ENCODE measurements at regions not wholly inside any gene's neighbourhood (a gene's known extent, or its start where the extent isn't known, plus 50 kb on each side); places are given as distances from the start of the nearest gene placed in this dataset.

DNA sequence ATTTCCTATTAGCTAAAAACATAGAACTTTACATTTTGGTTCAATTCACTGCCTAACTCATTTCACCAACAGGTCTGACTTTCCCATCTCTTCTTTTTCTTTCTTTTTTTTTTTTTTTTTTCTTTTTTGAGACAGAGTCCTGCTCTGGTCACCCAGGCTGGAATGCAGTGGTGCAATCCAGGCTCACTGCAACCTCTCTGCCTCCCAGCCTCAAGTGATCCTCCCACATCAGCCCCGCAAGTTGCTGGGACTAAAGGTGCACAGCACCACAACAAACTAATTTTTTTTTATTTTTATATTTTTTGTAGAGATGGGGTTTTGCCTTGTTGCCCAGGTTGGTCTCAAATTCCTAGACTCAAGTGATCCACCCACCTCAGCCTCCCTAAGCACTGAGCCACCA is 57.8 kb upstream of the HNRNPA3 start:
- CTCF ChIA-PET = no interaction called here
- DNase-seq (ENCODE audit: extremely low spot score) = no peak
- TF ChIP-seq SP1 (IDR thresholded peaks at IDR 0.05) = no peak
- no peak for TF ChIP-seq SUZ12 (IDR thresholded peaks at IDR 0.05)
- no peak for TF ChIP-seq LEF1 (IDR thresholded peaks at IDR 0.05; ENCODE audit: borderline replicate concordance)
- 0 out of 2 replicates have a peak, but pooled peaks have one; percentile 7 for TF ChIP-seq ZNF384 (IDR thresholded peaks at IDR 0.05)
- POLR2A ChIA-PET = no interaction called here

DNA sequence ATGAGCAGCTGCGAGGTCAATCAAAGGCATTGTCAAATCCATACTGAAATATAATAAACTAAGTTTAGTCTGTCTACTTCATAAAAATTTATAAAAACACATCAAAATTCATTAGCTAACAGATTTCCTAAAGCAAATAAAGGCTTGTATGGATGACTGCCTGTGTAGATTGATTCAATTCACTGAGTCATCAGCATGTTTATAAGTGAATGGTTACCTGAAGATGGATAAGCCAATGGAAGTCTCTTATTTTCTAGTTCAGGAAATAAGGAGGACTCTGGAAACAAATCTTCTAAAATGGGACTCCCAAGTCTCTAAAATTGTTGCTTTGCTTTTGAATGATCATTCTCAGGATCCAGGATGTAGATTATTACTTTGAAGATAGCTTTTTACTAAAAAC is 57.0 kb upstream of the HNRNPA3 start:
- ChIA-PET CTCF (interaction anchor here (0.5 to 1.2 kb wide), 3 partner anchors 9 to 1020 kb away, joined by 4 to 8 read pairs (median 7); no protein-coding TSS in a partner anchor), POLR2A (interaction anchor here (1.0 kb wide), 1 partner anchor 88 kb away, joined by 3 read pairs; no protein-coding TSS in a partner anchor)
- no peak for DNase-seq (ENCODE audit: extremely low spot score)
- no peak for TF ChIP-seq FOXA1 (IDR thresholded peaks at IDR 0.05)
- no peak for TF ChIP-seq ARNT (IDR thresholded peaks at IDR 0.05)
- no peak for TF ChIP-seq L3MBTL2 (conservative IDR thresholded peaks at IDR 0.05)
- no peak for TF ChIP-seq FOXM1 (IDR thresholded peaks at IDR 0.05; ENCODE audit: borderline replicate concordance)
- TF ChIP-seq TARDBP (IDR thresholded peaks at IDR 0.05) = no peak
- no peak for TF ChIP-seq FOXK2 (IDR thresholded peaks at IDR 0.05)
- TF ChIP-seq HDGF (IDR thresholded peaks at IDR 0.05; ENCODE audit: borderline replicate concordance) = no peak
- TF ChIP-seq, protein P1, sequence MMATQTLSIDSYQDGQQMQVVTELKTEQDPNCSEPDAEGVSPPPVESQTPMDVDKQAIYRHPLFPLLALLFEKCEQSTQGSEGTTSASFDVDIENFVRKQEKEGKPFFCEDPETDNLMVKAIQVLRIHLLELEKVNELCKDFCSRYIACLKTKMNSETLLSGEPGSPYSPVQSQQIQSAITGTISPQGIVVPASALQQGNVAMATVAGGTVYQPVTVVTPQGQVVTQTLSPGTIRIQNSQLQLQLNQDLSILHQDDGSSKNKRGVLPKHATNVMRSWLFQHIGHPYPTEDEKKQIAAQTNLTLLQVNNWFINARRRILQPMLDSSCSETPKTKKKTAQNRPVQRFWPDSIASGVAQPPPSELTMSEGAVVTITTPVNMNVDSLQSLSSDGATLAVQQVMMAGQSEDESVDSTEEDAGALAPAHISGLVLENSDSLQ (IDR thresholded peaks at IDR 0.05) = no peak
- no peak for TF ChIP-seq SP1 (IDR thresholded peaks at IDR 0.05)
- no peak for TF ChIP-seq LEF1 (IDR thresholded peaks at IDR 0.05; ENCODE audit: borderline replicate concordance)
- no peak for TF ChIP-seq BHLHE40 (IDR thresholded peaks at IDR 0.05; ENCODE audit: borderline replicate concordance)
- TF ChIP-seq NFRKB (IDR thresholded peaks at IDR 0.05) = no peak
- TF ChIP-seq SUZ12 (IDR thresholded peaks at IDR 0.05) = no peak
- no peak for TF ChIP-seq CTBP1 (IDR thresholded peaks at IDR 0.05; ENCODE audit: borderline replicate concordance)
- TF ChIP-seq ELF4 (IDR thresholded peaks at IDR 0.05) = no peak
- TF ChIP-seq ZNF384 (IDR thresholded peaks at IDR 0.05) = no peak

DNA sequence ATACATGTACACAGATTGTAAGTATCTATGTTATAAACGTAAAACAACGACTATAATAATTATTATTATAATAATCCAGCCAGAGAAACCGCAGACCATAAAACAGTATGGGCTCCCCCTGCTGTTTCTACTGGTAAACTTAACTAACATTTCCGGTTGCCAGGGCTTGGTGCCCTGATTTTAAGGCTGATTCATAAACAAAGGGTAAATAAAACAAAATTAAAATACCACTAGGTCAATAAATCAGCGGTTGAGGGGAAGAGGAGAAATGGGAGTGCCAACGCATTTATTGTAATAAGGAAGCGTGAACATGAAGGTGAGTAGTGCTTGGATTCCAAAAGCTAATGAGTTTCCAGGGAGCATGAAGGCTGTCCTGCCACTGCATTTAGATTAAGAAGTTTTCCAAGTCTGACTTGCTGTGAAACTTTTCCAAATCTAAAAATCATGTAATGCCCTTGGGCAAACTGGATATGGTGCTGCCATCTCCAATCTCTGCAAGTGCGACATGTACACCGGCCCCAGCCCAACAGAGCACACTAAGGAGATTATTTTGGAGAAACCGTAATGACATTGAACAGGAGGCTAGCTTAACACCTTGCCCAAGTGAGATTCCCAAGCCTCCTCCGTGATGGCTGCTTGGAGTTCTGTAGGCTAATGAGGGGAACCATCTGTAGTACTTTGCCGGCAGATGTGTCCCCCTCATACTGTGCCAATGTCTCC is 50.7 kb upstream of the HNRNPA3 start:
- TF ChIP-seq HDGF (IDR thresholded peaks at IDR 0.05; ENCODE audit: borderline replicate concordance) = no peak
- TF ChIP-seq SP1 (IDR thresholded peaks at IDR 0.05) = no peak
- no peak for TF ChIP-seq L3MBTL2 (conservative IDR thresholded peaks at IDR 0.05)
- TF ChIP-seq ARNT (IDR thresholded peaks at IDR 0.05) = no peak
- no peak for TF ChIP-seq FOXA1 (IDR thresholded peaks at IDR 0.05)
- no peak for TF ChIP-seq ZNF384 (IDR thresholded peaks at IDR 0.05)
- no peak for TF ChIP-seq NFRKB (IDR thresholded peaks at IDR 0.05)
- no peak for TF ChIP-seq BHLHE40 (IDR thresholded peaks at IDR 0.05; ENCODE audit: borderline replicate concordance)
- TF ChIP-seq ELF4 (IDR thresholded peaks at IDR 0.05) = no peak
- no peak for TF ChIP-seq SUZ12 (IDR thresholded peaks at IDR 0.05)
- no peak for TF ChIP-seq CTBP1 (IDR thresholded peaks at IDR 0.05; ENCODE audit: borderline replicate concordance)
- TF ChIP-seq, protein P1 (IDR thresholded peaks at IDR 0.05) = no peak

More for the DNA sequence above, 50.7 kb upstream of the HNRNPA3 start:
- no peak for DNase-seq (ENCODE audit: extremely low spot score)
- CTCF ChIA-PET = interaction anchor here (1.2 to 1.4 kb wide), 3 partner anchors 13 to 284 kb away, joined by 4 to 7 read pairs (median 5); no protein-coding TSS in a partner anchor
- POLR2A ChIA-PET = interaction anchor here (1.1 to 1.3 kb wide), 2 partner anchors 50 to 103 kb away, joined by 3 to 4 read pairs; partner anchors contain the start of gene NFE2L2

Measured in HEK293T (cell line).